Parathyroid adenoma (tissue), 2 donors: ENCODE measurements at regions not wholly inside any gene's neighbourhood (a gene's known extent, or its start where the extent isn't known, plus 50 kb on each side); places are given as distances from the start of the nearest gene placed in this dataset.

Experiments used
- H2AFZ ChIP-seq: fragments of 300-600 bp; sonication (generic); one replicate; pipeline ENCODE4 v1.7.0; 2017; ENCODE audit warnings: antibody characterized with exemption, mild to moderate bottlenecking
- H3K27ac ChIP-seq: fragments of 300-600 bp; sonication (generic); one replicate; pipeline ENCODE4 v1.7.0; 2017
- H3K27me3 ChIP-seq: fragments of 300-600 bp; sonication (generic); one replicate; pipeline ENCODE4 v1.7.0; 2017; ENCODE audit warnings: low read length; ENCODE audit not compliant: control insufficient read depth, insufficient read depth
- H3K36me3 ChIP-seq: fragments of 300-600 bp; sonication (generic); one replicate; pipeline ENCODE4 v1.7.0; 2017; ENCODE audit warnings: low read length; ENCODE audit not compliant: control insufficient read depth, insufficient read depth
- H3K4me1 ChIP-seq: fragments of 300-600 bp; sonication (generic); one replicate; pipeline ENCODE4 v1.7.0; 2017; ENCODE audit warnings: control low read depth
- H3K4me2 ChIP-seq: fragments of 300-600 bp; sonication (generic); one replicate; pipeline ENCODE4 v1.7.0; 2017; ENCODE audit warnings: low read length
- H3K4me3 ChIP-seq: fragments of 300-600 bp; sonication (generic); one replicate; pipeline ENCODE4 v1.7.0; 2017; ENCODE audit warnings: low read depth, low read length
- H3K79me2 ChIP-seq: fragments of 300-600 bp; sonication (generic); one replicate; pipeline ENCODE4 v1.7.0; 2017; ENCODE audit warnings: control low read depth
- H3K9ac ChIP-seq: fragments of 300-600 bp; sonication (generic); one replicate; pipeline ENCODE4 v1.7.0; 2017; ENCODE audit warnings: mild to moderate bottlenecking
- H3K9me3 ChIP-seq: fragments of 300-600 bp; sonication (generic); one replicate; pipeline ENCODE4 v1.7.0; 2017; ENCODE audit warnings: low read length; ENCODE audit not compliant: control insufficient read depth
- TF ChIP-seq, protein P1 (sequence below): fragments of 300-600 bp; sonication (generic); IDR thresholded peaks from one replicate; pipeline ENCODE4 v1.7.0; 2017; ENCODE audit warnings: antibody characterized with exemption, mild to moderate bottlenecking
- donor health status: primary hyperparathyroidism.

DNA sequence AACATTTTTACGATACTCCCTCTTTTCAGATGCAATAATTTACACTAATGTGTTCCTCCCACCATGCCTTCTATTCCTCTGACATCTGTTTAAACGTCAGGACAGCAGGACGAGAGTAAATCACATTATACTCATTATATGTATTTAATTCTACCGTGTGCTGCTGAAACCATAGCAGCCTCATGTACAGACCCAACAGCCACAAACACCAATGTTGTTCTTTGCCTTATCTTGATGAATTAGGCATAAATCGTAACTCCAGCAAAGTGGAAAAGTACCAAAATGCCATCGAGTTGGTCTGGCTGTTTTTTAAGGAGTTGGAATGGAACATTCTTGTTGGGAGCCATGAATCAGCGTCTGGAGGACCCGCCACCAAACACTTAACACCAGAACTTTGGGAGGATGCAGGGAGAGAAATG, 82.9 kb upstream of the FOXF1 start:
- Histone ChIP-seq H3K4me1 (no peaks in the 10 kb centered on the region), H3K4me2 (no peak overlapping the region), H3K27ac (no peak overlapping the region), H3K27me3 (no peaks in the 10 kb centered on the region), H3K9ac (no peak overlapping the region), H3K36me3 (no peaks in the 10 kb centered on the region), H3K4me3 (no peak overlapping the region), H3K9me3 (no peaks in the 10 kb centered on the region), H3K79me2 (no peaks in the 10 kb centered on the region), H2AFZ (no peak overlapping the region)
- TF ChIP-seq, protein P1, sequence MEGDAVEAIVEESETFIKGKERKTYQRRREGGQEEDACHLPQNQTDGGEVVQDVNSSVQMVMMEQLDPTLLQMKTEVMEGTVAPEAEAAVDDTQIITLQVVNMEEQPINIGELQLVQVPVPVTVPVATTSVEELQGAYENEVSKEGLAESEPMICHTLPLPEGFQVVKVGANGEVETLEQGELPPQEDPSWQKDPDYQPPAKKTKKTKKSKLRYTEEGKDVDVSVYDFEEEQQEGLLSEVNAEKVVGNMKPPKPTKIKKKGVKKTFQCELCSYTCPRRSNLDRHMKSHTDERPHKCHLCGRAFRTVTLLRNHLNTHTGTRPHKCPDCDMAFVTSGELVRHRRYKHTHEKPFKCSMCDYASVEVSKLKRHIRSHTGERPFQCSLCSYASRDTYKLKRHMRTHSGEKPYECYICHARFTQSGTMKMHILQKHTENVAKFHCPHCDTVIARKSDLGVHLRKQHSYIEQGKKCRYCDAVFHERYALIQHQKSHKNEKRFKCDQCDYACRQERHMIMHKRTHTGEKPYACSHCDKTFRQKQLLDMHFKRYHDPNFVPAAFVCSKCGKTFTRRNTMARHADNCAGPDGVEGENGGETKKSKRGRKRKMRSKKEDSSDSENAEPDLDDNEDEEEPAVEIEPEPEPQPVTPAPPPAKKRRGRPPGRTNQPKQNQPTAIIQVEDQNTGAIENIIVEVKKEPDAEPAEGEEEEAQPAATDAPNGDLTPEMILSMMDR, result no peak

- Histone ChIP-seq H3K4me2 (no peak overlapping the region), H3K9me3 (no peaks in the 10 kb centered on the region), H3K27me3 (no peaks in the 10 kb centered on the region), H3K36me3 (no peaks in the 10 kb centered on the region), H3K27ac (no peak overlapping the region), H3K4me3 (no peak overlapping the region), H3K4me1 (no peaks in the 10 kb centered on the region), H2AFZ (no peak overlapping the region), H3K9ac (no peak overlapping the region), H3K79me2 (no peaks in the 10 kb centered on the region)
- TF ChIP-seq, protein P1, result no peak
Observed at GRCh38 chr16:86428729-86429517, 81.4 kb upstream of the FOXF1 start.

DNA sequence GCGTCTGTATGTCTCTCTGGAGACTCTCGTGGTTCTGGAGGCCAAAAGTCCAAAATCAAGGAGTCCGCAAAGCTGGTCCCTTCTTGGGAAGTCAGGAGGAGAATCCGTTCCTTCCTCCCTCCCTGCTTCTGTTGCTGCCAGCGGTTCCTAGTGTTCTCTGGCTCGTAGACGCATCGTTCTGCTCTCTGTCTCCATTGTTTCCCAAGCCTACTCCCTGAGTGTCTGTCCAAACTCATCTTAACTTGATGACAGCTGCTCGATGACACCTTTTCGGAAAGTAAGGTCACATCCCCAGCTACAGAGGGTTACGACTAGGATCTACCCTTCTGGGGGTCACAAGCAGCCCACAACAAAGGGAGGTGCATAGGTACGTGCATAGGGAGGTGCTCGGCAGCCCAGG, 80.7 kb upstream of the FOXF1 start:
- no peak overlapping the region for H3K4me3 ChIP-seq
- no peaks in the 10 kb centered on the region for H3K27me3 ChIP-seq
- H3K36me3 ChIP-seq, result no peaks in the 10 kb centered on the region
- H3K4me1 ChIP-seq, result no peaks in the 10 kb centered on the region
- TF ChIP-seq, protein P1, result no peak
- no peak overlapping the region for H3K4me2 ChIP-seq
- H3K9ac ChIP-seq, result no peak overlapping the region
- no peak overlapping the region for H2AFZ ChIP-seq
- H3K79me2 ChIP-seq, result no peaks in the 10 kb centered on the region
- H3K27ac ChIP-seq, result no peak overlapping the region
- no peaks in the 10 kb centered on the region for H3K9me3 ChIP-seq

DNA sequence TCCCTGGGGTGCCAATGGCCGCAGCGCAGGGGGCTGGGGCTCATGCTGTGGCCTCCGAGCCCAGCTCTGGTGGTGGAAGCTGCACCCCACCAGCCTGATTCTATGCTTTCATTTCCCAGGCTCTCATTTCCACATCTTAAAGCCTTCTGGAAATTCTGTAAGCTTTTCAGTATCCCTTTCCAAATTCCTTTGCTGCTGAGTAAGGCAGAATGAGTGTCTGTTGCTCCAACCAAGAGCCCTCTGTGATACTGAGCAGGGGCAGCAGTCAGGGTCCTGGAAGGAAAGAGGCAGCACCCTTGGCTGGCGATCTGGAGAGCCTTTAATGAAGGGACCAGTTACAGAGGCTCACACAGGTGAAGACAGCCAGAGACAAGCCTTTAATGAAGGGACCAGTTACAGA, 79.5 kb upstream of the FOXF1 start:
- Histone ChIP-seq H2AFZ (no peak overlapping the region), H3K4me2 (no peak overlapping the region), H3K27me3 (no peaks in the 10 kb centered on the region), H3K4me3 (no peak overlapping the region), H3K9ac (no peak overlapping the region), H3K4me1 (no peaks in the 10 kb centered on the region), H3K36me3 (no peaks in the 10 kb centered on the region), H3K79me2 (no peaks in the 10 kb centered on the region), H3K27ac (no peak overlapping the region), H3K9me3 (no peaks in the 10 kb centered on the region)
- TF ChIP-seq, protein P1, result no peak

DNA sequence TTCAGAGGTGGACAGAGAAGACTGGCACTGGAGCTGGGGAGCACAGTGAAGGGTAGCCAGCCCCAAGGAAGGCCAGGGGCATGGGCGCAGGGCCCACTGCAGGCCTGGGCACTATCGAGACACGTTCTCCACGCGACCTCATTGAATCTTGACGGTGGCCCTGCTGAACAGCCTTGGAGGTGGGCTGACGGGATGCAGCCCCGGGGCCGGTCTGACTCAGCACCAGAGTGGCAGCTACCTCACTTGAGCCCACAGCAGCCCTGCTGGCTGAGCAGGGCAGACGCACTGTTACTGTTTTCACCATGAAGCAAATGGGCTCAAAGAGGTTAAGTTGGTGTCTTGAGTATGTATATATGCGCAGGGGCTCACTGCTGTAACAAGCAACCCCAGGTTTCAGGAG, 78.8 kb upstream of the FOXF1 start:
- H3K27ac ChIP-seq, result no peak overlapping the region
- no peaks in the 10 kb centered on the region for H3K27me3 ChIP-seq
- H3K4me3 ChIP-seq, result no peak overlapping the region
- TF ChIP-seq, protein P1, result no peak
- no peaks in the 10 kb centered on the region for H3K36me3 ChIP-seq
- H3K4me2 ChIP-seq, result no peak overlapping the region
- H3K79me2 ChIP-seq, result no peaks in the 10 kb centered on the region
- no peaks in the 10 kb centered on the region for H3K4me1 ChIP-seq
- no peaks in the 10 kb centered on the region for H3K9me3 ChIP-seq
- no peak overlapping the region for H2AFZ ChIP-seq
- H3K9ac ChIP-seq, result no peak overlapping the region
